GM12873 (cell line): ENCODE measurements at regions not wholly inside any gene's neighbourhood (a gene's known extent, or its start where the extent isn't known, plus 50 kb on each side); places are given as distances from the start of the nearest gene placed in this dataset.

Source experiments
- TF ChIP-seq, protein P1 (sequence below): IDR thresholded peaks from 2 replicates; pipeline ENCODE4 v1.5.1; 2012; ENCODE audit warnings: low read depth, mild to moderate bottlenecking, moderate library complexity, low read length, control low read depth; ENCODE audit not compliant: insufficient read depth; ENCODE audit errors: missing control alignments

- TF ChIP-seq, protein P1, sequence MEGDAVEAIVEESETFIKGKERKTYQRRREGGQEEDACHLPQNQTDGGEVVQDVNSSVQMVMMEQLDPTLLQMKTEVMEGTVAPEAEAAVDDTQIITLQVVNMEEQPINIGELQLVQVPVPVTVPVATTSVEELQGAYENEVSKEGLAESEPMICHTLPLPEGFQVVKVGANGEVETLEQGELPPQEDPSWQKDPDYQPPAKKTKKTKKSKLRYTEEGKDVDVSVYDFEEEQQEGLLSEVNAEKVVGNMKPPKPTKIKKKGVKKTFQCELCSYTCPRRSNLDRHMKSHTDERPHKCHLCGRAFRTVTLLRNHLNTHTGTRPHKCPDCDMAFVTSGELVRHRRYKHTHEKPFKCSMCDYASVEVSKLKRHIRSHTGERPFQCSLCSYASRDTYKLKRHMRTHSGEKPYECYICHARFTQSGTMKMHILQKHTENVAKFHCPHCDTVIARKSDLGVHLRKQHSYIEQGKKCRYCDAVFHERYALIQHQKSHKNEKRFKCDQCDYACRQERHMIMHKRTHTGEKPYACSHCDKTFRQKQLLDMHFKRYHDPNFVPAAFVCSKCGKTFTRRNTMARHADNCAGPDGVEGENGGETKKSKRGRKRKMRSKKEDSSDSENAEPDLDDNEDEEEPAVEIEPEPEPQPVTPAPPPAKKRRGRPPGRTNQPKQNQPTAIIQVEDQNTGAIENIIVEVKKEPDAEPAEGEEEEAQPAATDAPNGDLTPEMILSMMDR, result no peak
Observed at GRCh38 chr7:113809581-113809980, 109.2 kb downstream of the PPP1R3A start.

DNA sequence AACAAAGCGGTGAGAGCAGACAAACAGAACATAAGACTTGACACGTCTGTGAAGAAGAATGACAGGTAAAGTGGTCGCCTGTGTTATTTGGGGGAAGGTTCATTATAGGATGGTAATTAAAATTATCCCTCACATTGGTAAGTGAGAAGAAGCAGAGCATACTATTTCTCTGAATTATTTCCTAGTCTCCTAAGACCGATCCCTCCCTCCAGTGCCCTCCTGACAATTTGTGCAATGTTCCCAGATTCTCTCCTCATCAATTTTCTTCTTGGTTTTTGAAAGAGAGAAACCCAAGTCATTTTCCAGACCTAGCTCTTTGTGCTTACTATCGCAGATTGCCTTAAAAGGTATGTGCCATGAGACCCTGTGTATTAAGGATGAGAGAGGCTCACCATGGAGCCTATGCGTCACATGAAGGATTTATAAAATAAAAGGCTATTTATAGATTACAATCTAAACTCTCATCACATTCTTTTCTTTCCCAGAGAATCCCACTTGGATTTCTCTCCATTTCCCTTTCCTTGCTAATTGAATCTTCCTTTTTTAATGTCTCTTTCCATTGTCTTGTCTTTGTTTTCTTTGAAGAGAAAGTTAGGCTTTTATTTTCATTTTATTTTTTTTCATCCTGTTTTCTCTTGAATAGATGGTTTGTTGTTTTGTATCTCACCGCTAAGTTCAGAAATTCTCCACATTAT lies 112.0 kb downstream of the PPP1R3A start:
- TF ChIP-seq, protein P1, result no peak

DNA sequence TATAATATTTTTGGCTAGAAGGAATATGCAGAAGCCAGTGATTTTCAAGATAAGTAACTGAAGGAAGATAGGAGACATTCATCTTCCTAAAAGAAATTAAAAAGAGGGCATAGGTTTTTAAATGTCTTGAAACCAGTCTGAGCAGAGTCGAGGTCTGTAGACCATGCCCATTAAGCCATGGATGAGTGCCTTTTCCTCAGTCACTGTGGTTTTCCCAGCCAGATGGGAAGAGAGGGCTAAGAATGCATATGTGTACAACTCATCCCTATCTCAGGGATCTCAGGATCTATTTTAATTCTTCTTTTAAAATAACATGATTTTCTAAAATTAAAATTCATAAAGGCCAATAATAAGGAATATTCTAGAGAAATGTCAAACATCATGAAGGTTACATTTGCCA lies 112.8 kb downstream of the PPP1R3A start:
- TF ChIP-seq, protein P1, result no peak

- TF ChIP-seq, protein P1, result no peak
Observed at GRCh38 chr7:113804475-113805095, 114.2 kb downstream of the PPP1R3A start.

DNA sequence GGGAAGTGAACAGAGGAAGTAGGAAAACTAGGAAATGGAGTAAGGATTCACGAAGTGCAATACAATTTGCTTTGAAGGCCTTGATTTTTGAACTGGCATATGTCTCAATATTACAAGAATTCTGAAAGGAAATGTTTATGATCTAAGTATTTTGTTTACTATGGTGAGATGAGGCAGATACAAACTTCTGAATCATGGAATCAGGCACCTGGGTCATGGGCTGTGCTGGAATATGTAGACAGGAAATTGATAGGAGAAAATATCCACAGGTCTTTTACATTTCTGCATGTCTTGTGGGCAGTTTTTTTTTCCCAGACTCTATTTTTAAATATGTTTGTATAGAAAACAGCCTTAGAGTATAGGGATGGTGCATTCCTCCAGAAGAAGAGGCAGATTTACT lies 117.1 kb downstream of the PPP1R3A start:
- TF ChIP-seq, protein P1, result no peak

GRCh38 chr7:113800826-113801225 lies 118.0 kb downstream of the PPP1R3A start:
- TF ChIP-seq, protein P1, result no peak

GRCh38 chr7:113799896-113800295 lies 118.9 kb downstream of the PPP1R3A start:
- TF ChIP-seq, protein P1, result no peak
